GM19099 (cell line): ENCODE measurements at regions not wholly inside any gene's neighbourhood (a gene's known extent, or its start where the extent isn't known, plus 50 kb on each side); places are given as distances from the start of the nearest gene placed in this dataset.

Experiments used
- POLR2A ChIP-seq: IDR thresholded peaks from 3 replicates; pipeline ENCODE4 v1.6.1; 2011; ENCODE audit warnings: low read depth; ENCODE audit not compliant: insufficient read length; ENCODE audit errors: extremely low read depth

GRCh38 chr11:116207421-116208141 is 565.2 kb downstream of the BUD13 start:
- no peak for TF ChIP-seq POLR2A

GRCh38 chr11:116207019-116207418 is 565.8 kb downstream of the BUD13 start:
- TF ChIP-seq POLR2A, result no peak

- no peak for TF ChIP-seq POLR2A
Observed at GRCh38 chr11:116202922-116203321, 569.9 kb downstream of the BUD13 start.

GRCh38 chr11:116200564-116200963 is 572.2 kb downstream of the BUD13 start:
- no peak for TF ChIP-seq POLR2A

GRCh38 chr11:116199182-116199581 is 573.6 kb downstream of the BUD13 start:
- TF ChIP-seq POLR2A, result no peak

GRCh38 chr11:116194156-116194904 is 578.5 kb downstream of the BUD13 start:
- TF ChIP-seq POLR2A, result no peak

- no peak for TF ChIP-seq POLR2A
Observed at GRCh38 chr11:116193321-116194131, 579.3 kb downstream of the BUD13 start.

GRCh38 chr11:116192509-116193210 is 580.1 kb downstream of the BUD13 start:
- no peak for TF ChIP-seq POLR2A

- TF ChIP-seq POLR2A, result no peak
Observed at GRCh38 chr11:116190861-116191260, 581.9 kb downstream of the BUD13 start.

- no peak for TF ChIP-seq POLR2A
Observed at GRCh38 chr11:116189408-116190170, 583.2 kb downstream of the BUD13 start.

- TF ChIP-seq POLR2A, result no peak
Observed at GRCh38 chr11:116188350-116188749, 584.4 kb downstream of the BUD13 start.

- no peak for TF ChIP-seq POLR2A
Observed at GRCh38 chr11:116187026-116187425, 585.8 kb downstream of the BUD13 start.

- no peak for TF ChIP-seq POLR2A
Observed at GRCh38 chr11:116185551-116185950, 587.2 kb downstream of the BUD13 start.

- TF ChIP-seq POLR2A, result no peak
Observed at GRCh38 chr11:116184763-116185162, 588.0 kb downstream of the BUD13 start.
